ENCODE measurements at regions not wholly inside any gene's neighbourhood (a gene's known extent, or its start where the extent isn't known, plus 50 kb on each side); places are given as distances from the start of the nearest gene placed in this dataset.

DNA sequence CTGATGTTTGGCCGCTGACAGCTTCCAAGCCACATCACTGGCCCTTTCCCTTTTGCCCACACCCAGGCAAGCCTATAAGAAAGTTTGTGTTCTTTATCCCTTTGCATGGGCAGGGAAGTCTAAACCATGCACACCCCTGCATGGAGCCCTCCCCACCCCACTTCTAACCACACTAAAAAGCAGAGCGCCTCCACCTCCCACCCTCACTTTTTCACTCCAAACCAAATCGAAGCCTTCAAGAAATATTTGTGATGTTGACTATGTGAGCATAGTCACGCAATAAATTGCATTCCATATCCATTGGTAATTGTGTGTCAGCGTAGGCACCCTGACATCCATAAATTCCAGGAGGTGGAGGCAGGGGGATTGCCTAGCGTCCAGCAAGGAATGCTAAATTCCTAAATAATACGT is 104.4 kb upstream of the LSM14A start:
- TF ChIP-seq, protein P1, sequence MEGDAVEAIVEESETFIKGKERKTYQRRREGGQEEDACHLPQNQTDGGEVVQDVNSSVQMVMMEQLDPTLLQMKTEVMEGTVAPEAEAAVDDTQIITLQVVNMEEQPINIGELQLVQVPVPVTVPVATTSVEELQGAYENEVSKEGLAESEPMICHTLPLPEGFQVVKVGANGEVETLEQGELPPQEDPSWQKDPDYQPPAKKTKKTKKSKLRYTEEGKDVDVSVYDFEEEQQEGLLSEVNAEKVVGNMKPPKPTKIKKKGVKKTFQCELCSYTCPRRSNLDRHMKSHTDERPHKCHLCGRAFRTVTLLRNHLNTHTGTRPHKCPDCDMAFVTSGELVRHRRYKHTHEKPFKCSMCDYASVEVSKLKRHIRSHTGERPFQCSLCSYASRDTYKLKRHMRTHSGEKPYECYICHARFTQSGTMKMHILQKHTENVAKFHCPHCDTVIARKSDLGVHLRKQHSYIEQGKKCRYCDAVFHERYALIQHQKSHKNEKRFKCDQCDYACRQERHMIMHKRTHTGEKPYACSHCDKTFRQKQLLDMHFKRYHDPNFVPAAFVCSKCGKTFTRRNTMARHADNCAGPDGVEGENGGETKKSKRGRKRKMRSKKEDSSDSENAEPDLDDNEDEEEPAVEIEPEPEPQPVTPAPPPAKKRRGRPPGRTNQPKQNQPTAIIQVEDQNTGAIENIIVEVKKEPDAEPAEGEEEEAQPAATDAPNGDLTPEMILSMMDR (IDR thresholded peaks at IDR 0.05; ENCODE audit: borderline replicate concordance, extremely low read depth, low read length, poor library complexity, severe bottlenecking) = no peak
- no peak for TF ChIP-seq EZH2 (IDR thresholded peaks at IDR 0.05; ENCODE audit: borderline replicate concordance, low read depth, low read length, severe bottlenecking)
